ENCODE measurements at regions not wholly inside any gene's neighbourhood (a gene's known extent, or its start where the extent isn't known, plus 50 kb on each side); places are given as distances from the start of the nearest gene placed in this dataset.

- TF ChIP-seq MAZ (CRISPR knock-in tag; conservative IDR thresholded peaks at IDR 0.05 in 1 of 2, IDR thresholded peaks at IDR 0.05 in 1 of 2) (peak in 1 of 2 experiments; percentile 32; a peak in 1 of 4 replicates), CC2D1A (IDR thresholded peaks at IDR 0.05) (0 out of 2 replicates have a peak, but pooled peaks have one; percentile 33), SMAD3 (CRISPR knock-in tag; conservative IDR thresholded peaks at IDR 0.05) (0 out of 2 replicates have a peak, but pooled peaks have one; percentile 40), HNRNPL (IDR thresholded peaks at IDR 0.05; ENCODE audit: low read depth, low read length) (no peak), CREM (IDR thresholded peaks at IDR 0.05; ENCODE audit: low read depth) (peak; percentile 50; the same call in 1 of the 2 replicates), RAD21 (CRISPR knock-in tag; conservative IDR thresholded peaks at IDR 0.05 in 1 of 2, IDR thresholded peaks at IDR 0.05 in 1 of 2) (peak; percentile 77 to 84)
Observed at GRCh38 chr6:138001750-138002349, 105.4 kb downstream of the PERP start (continued).

GRCh38 chr6:138004430-138005287, 102.6 kb downstream of the PERP start:
- FAIRE-seq (peak; percentile 74), DNase-seq (ENCODE audit: extremely low read depth in 1 of 4, low spot score in 3 of 4) (peak in 2 of 4 experiments; percentile 54 to 69), ATAC-seq (peak; percentile 85)
- ChIA-PET CTCF (ENCODE audit: low intra/inter-chr PET ratio) (interaction anchor here (0.6 to 5.3 kb wide), 5 partner anchors 29 to 298 kb away, joined by 3 to 87 read pairs (median 3); partner anchors contain the start of gene TNFAIP3), POLR2A (interaction anchor here (0.7 to 1.2 kb wide), 5 partner anchors 102 to 296 kb away, joined by 3 read pairs; no protein-coding TSS in a partner anchor)
- no TSS peak for BruUV-seq (replicated peaks)
- no peak overlapping the region for H3K4me3 ChIP-seq
- no peak overlapping the region for H3K4me2 ChIP-seq (ENCODE audit: insufficient read depth, low read length)
- H3K27ac ChIP-seq (ENCODE audit: extremely low read depth, low read depth, low read length): no peak overlapping the region
- H2AFZ ChIP-seq (ENCODE audit: low read depth, low read length): no peak overlapping the region; the same call in 1 of the 2 replicates
- no peak overlapping the region for H3K9ac ChIP-seq (ENCODE audit: insufficient read depth in 1 of 2, low read depth in 2 of 2, low read length in 2 of 2)
- H4K20me1 ChIP-seq (replicated peaks; ENCODE audit: control insufficient read depth, insufficient read depth, low read length): no peaks in the 10 kb centered on the region
- no peaks in the 10 kb centered on the region for H3K9me3 ChIP-seq (replicated peaks; ENCODE audit: control insufficient read depth, insufficient read depth, low read depth, low read length)
- H3K79me2 ChIP-seq (ENCODE audit: control insufficient read depth, insufficient read depth, low read length): no peaks in the 10 kb centered on the region
- intact Hi-C loops (cut with micrococcal nuclease) (loop anchor here (1.0 to 10.0 kb wide), 6 partner anchors 136 to 730 kb away; partner anchors contain the start of genes HEBP2 and OLIG3), in situ Hi-C loops (cut with MboI) (loop anchor here (5.0 kb wide), 2 partner anchors 108 to 297 kb away; no protein-coding TSS in a partner anchor)
- WGBS (ENCODE audit: insufficient coverage, low coverage, missing lambda C conversion rate): 2% methylated on average over 7 of the region's 7 CpGs
- no peaks in the 10 kb centered on the region for H3K9me1 ChIP-seq (ENCODE audit: control insufficient read depth, insufficient read depth, low read length)
- H3K4me1 ChIP-seq (replicated peaks in 1 of 2; ENCODE audit: control insufficient read depth in 2 of 2, insufficient read depth in 2 of 2, low read length in 2 of 2): peaks cover 5 to 6% of the 10 kb centered on the region in 2 experiments; a peak in 2 of 5 replicates
- peaks cover 4 to 7% of the 10 kb centered on the region in 2 experiments; a peak in 2 of 5 replicates for H3K27me3 ChIP-seq (ENCODE audit: control insufficient read depth in 2 of 2, insufficient read depth in 2 of 2, low read length in 2 of 2)
- H3K36me3 ChIP-seq (ENCODE audit: control insufficient read depth, insufficient read depth, low read length): no peaks in the 10 kb centered on the region
- TF ChIP-seq KHSRP (IDR thresholded peaks at IDR 0.05): no peak
- no peak for TF ChIP-seq EP300 (IDR thresholded peaks at IDR 0.05; ENCODE audit: low read length)
- TF ChIP-seq SMC3 (conservative IDR thresholded peaks at IDR 0.05; ENCODE audit: insufficient read depth, low read depth, low read length): peak; percentile 62
- TF ChIP-seq CREB1 (IDR thresholded peaks at IDR 0.05): no peak
- no peak for TF ChIP-seq CREB1 (CRISPR knock-in tag; IDR thresholded peaks at IDR 0.05)
- no peak for TF ChIP-seq CXXC5 (CRISPR knock-in tag; IDR thresholded peaks at IDR 0.05)
- no peak for TF ChIP-seq ZKSCAN1 (IDR thresholded peaks at IDR 0.05; ENCODE audit: low read depth, low read length)
- no peak for TF ChIP-seq CBX1 (IDR thresholded peaks at IDR 0.05; ENCODE audit: low read depth)
- TF ChIP-seq WHSC1 (IDR thresholded peaks at IDR 0.05; ENCODE audit: low read length): no peak
- no peak for TF ChIP-seq SREBF2 (CRISPR knock-in tag; IDR thresholded peaks at IDR 0.05)
- TF ChIP-seq CEBPB (tag; IDR thresholded peaks at IDR 0.05): no peak
- TF ChIP-seq PRPF4 (IDR thresholded peaks at IDR 0.05; ENCODE audit: insufficient read depth, low read depth, low read length, poor library complexity, severe bottlenecking): no peak
- TF ChIP-seq MTA3 (IDR thresholded peaks at IDR 0.05; ENCODE audit: borderline replicate concordance): no peak
- TF ChIP-seq, protein P1, sequence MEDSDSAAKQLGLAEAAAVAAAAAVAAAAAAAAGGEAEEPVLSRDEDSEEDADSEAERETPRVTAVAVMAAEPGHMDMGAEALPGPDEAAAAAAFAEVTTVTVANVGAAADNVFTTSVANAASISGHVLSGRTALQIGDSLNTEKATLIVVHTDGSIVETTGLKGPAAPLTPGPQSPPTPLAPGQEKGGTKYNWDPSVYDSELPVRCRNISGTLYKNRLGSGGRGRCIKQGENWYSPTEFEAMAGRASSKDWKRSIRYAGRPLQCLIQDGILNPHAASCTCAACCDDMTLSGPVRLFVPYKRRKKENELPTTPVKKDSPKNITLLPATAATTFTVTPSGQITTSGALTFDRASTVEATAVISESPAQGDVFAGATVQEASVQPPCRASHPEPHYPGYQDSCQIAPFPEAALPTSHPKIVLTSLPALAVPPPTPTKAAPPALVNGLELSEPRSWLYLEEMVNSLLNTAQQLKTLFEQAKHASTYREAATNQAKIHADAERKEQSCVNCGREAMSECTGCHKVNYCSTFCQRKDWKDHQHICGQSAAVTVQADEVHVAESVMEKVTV (CRISPR knock-in tag; IDR thresholded peaks at IDR 0.05): peak; percentile 81

Measured in K562 (cell line).